ENCODE measurements at regions not wholly inside any gene's neighbourhood (a gene's known extent, or its start where the extent isn't known, plus 50 kb on each side); places are given as distances from the start of the nearest gene placed in this dataset.

GRCh38 chr2:103233691-103234090, 471.9 kb downstream of the TMEM182 start:
- TF ChIP-seq CTCF (IDR thresholded peaks at IDR 0.05) (no peak), POLR2A (IDR thresholded peaks at IDR 0.05) (no peak), POLR2AphosphoS5 (IDR thresholded peaks at IDR 0.05) (no peak), EP300 (IDR thresholded peaks at IDR 0.05) (no peak)
